Lower lobe of right lung (tissue), 2 donors: ENCODE measurements at regions not wholly inside any gene's neighbourhood (a gene's known extent, or its start where the extent isn't known, plus 50 kb on each side); places are given as distances from the start of the nearest gene placed in this dataset.
"Not testable (repeated sequence)": the region's sequence is repeated elsewhere in the genome, so short reads cannot be mapped to it uniquely, and the experiment has no call there.

Source experiments
- ATAC-seq, 2 donors: fragments of 200-7000 bp; cut with Tn5 transposase; one replicate each; pipeline ENCODE4 v1.9.1; 2020 to 2022; ENCODE audit warnings: mild to moderate bottlenecking in 2 of 2, moderate library complexity in 2 of 2
- DNase-seq: peaks from one replicate; pipeline ENCODE4 v3.0.0-alpha.2; 2020
- H3K27ac ChIP-seq: fragments of 200-600 bp; one replicate; pipeline ENCODE4 v1.8.0; 2022
- H3K27me3 ChIP-seq: fragments of 200-600 bp; one replicate; pipeline ENCODE4 v1.8.0; 2022; ENCODE audit warnings: low read depth
- H3K36me3 ChIP-seq: fragments of 200-600 bp; one replicate; pipeline ENCODE4 v1.8.0; 2022; ENCODE audit warnings: mild to moderate bottlenecking
- H3K4me1 ChIP-seq: fragments of 200-600 bp; one replicate; pipeline ENCODE4 v1.8.0; 2022
- H3K4me3 ChIP-seq: fragments of 200-600 bp; one replicate; pipeline ENCODE4 v1.8.0; 2022; ENCODE audit warnings: mild to moderate bottlenecking
- H3K9me3 ChIP-seq: fragments of 200-600 bp; one replicate; pipeline ENCODE4 v1.8.0; 2022
- intact Hi-C: fragments of 100-400 bp; cut with DNase I; formaldehyde crosslinking; loops from one replicate; pipeline ENCODE4 v1.11.0; 2022
- donor health status: DM: no; HTN: yes; CAD: no; lungs with severe emphysema.

DNA sequence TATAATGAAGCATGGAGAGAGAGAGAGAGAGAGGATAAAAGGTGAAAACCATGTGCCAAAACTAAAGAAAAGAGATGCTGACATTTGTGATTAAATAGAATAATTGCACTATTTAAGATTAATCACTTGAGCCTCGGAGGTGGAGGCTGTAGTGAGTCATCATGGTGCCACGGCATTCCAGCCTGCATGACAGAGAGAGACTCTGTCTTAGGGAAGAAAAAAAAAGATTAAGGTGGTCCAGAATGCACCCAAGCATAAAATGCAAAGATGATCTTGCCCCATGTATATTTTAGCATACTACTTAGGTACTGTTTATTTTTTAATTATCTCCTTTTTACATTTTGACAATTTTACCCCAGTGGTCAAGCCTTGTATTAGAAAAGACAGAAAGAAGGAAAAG is 742.5 kb downstream of the SPATA31A1 start:
- H3K4me1 ChIP-seq, H3K9me3 ChIP-seq, H3K36me3 ChIP-seq, H3K27ac ChIP-seq, H3K27me3 ChIP-seq, ATAC-seq, H3K4me3 ChIP-seq, intact Hi-C loops: not testable (repeated sequence)
- peak; percentile 13 for DNase-seq

DNA sequence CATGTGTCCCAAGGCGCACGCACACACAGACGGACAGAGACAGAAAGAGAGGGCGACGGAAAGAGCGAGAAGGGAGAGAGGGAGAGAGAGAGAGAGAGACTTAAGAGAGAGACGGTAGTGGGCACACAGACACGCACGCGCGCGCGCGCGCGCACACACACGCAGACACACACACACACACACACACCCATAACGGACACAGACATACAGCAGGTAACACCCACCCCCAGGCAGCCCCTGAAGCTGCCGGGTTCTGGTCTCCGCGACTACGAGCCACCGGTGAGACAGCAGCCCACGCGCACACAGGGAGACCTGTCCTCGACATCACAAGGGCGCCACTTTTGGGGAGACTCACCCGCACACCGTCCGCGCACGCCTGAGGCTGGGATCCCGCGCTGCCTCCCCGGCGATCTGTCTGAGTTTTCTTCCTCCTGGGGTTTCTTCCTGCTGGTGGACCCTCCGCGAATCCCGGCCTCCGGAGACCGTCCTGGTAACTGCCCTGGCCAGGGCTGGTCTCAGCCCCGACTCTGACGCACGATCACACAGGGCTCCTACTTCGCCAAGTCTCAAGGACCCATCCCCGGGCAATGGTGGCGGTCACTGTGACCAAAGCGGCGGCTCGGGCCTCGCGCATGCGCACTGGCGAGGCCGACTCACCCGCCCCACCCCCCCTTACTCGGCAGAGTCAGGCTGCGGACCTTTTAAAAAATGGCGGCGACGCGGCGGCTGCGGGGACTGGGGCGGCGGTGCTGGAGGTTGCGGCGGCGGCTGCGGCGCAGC is 750.7 kb downstream of the SPATA31A1 start:
- peak overlapping the region; percentile 73 for H3K27ac ChIP-seq
- ATAC-seq = peak; percentile 76 to 85
- peak overlapping the region; percentile 60 for H3K4me3 ChIP-seq
- H3K36me3 ChIP-seq, H3K4me1 ChIP-seq, intact Hi-C loops, H3K27me3 ChIP-seq, H3K9me3 ChIP-seq: not testable (repeated sequence)
- DNase-seq = peak; percentile 72

DNA sequence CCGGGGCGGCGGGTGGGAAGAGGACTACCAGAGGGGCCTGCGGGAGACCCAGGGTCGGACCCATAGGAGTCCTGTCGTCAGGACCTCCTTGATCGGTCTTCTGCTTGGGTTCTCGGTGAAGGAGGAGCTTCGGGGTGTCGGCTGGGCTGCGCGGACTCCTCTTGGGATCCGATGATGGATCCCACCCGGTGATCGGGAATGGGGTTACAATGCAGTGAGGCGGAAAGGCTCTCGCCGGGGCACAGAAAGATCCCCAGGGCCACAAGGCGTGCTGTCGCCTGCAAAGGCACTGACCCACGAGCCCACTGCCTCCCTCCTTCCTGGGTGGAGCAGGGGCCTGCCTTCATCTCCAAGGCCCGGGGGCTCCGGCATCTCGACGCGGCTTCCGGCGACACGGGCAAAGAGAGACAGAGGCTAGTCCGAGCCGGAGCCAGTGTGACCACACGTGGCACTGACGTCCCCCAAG is 751.3 kb downstream of the SPATA31A1 start:
- H3K36me3 ChIP-seq, H3K4me1 ChIP-seq, ATAC-seq, H3K27ac ChIP-seq, H3K9me3 ChIP-seq, H3K27me3 ChIP-seq, intact Hi-C loops: not testable (repeated sequence)
- peak overlapping the region; percentile 50 for H3K4me3 ChIP-seq
- DNase-seq = peak; percentile 37

GRCh38 chr9:40107251-40107650 is 751.8 kb downstream of the SPATA31A1 start:
- ATAC-seq, H3K36me3 ChIP-seq, H3K4me1 ChIP-seq, H3K9me3 ChIP-seq, DNase-seq, intact Hi-C loops, H3K27ac ChIP-seq, H3K27me3 ChIP-seq: not testable (repeated sequence)
- H3K4me3 ChIP-seq = peak overlapping the region; percentile 50

- H3K9me3 ChIP-seq, DNase-seq, H3K36me3 ChIP-seq, ATAC-seq, H3K27me3 ChIP-seq, H3K27ac ChIP-seq, H3K4me1 ChIP-seq, intact Hi-C loops, H3K4me3 ChIP-seq: not testable (repeated sequence)
Observed at GRCh38 chr9:40108465-40108864, 753.0 kb downstream of the SPATA31A1 start.

- ATAC-seq, H3K27me3 ChIP-seq, DNase-seq, H3K27ac ChIP-seq, H3K36me3 ChIP-seq, H3K9me3 ChIP-seq, H3K4me1 ChIP-seq, intact Hi-C loops, H3K4me3 ChIP-seq: not testable (repeated sequence)
Observed at GRCh38 chr9:40110751-40111150, 755.3 kb downstream of the SPATA31A1 start.

- DNase-seq, ATAC-seq, H3K27ac ChIP-seq, intact Hi-C loops, H3K4me1 ChIP-seq, H3K4me3 ChIP-seq, H3K36me3 ChIP-seq, H3K9me3 ChIP-seq, H3K27me3 ChIP-seq: not testable (repeated sequence)
Observed at GRCh38 chr9:40111571-40111970, 756.1 kb downstream of the SPATA31A1 start.

DNA sequence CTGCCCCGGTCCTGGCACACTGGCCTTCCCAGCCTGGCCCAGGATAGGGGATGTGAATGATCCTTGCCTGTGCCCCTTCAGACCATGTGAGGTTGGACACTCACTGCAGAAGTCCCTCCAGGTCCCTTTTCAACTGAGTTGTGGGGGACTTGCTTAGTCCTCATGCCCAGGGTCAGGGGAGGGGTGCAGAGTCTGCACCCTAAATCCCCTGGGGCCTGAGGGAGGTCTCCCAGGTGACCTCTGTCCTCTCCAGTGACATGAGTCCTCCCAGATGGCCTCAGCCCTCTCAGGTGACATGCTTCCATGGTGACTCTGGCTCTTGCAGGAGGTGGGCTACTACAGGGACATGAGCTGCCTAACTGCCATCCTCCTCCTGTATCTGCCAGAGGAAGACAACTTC is 775.1 kb downstream of the SPATA31A1 start:
- H3K4me1 ChIP-seq, intact Hi-C loops, DNase-seq, H3K27ac ChIP-seq, H3K4me3 ChIP-seq, H3K9me3 ChIP-seq, H3K27me3 ChIP-seq, ATAC-seq, H3K36me3 ChIP-seq: not testable (repeated sequence)

DNA sequence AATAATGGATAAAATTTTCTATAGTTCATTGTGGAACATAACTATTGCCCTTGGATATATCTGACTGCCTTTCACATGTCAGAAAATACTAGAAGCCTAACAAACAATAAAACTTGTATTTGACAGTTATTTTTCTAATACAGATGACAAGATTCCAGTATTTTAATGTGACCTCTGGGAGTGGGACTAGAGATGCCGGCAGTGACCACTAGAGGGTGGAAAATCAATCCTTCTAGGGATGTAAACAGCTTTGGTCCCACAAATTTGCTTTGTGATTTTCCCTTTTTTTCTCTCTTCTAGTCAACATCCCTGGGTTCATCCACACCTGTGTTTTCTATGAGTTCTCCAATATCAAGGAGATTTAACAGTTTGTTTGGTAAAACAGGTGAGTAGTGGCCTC is 813.7 kb downstream of the SPATA31A1 start:
- intact Hi-C loops, H3K27me3 ChIP-seq, H3K4me1 ChIP-seq, H3K36me3 ChIP-seq, DNase-seq, H3K4me3 ChIP-seq, H3K27ac ChIP-seq, H3K9me3 ChIP-seq: not testable (repeated sequence)
- ATAC-seq = peak; percentile 53 to 66

DNA sequence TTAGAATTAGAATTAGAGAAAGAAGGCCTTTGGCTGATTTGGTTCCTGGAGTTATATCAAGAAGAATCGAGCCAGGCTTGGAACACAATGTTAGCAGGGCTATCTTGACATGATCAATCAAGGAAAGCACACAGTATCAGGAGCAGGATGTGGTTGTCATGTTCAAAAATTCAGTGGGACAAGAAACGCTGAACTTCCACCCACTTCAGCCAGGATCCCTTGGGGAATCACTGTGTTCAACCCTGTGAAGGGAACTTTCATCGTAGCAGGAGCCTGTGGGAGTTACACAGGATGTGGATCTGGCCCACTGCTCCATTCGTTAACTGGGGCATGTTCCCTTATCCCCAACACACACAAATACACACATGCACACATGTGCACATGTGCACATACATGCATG is 817.8 kb downstream of the SPATA31A1 start:
- peak in 1 of 2 donors; percentile 26 for ATAC-seq
- not testable (repeated sequence) for H3K4me1 ChIP-seq

GRCh38 chr9:40174035-40174434 is 818.6 kb downstream of the SPATA31A1 start:
- H3K9me3 ChIP-seq, H3K27ac ChIP-seq, H3K4me1 ChIP-seq, ATAC-seq, H3K27me3 ChIP-seq, H3K4me3 ChIP-seq, H3K36me3 ChIP-seq, intact Hi-C loops, DNase-seq: not testable (repeated sequence)

More for the DNA sequence above, 817.8 kb downstream of the SPATA31A1 start:
- H3K4me3 ChIP-seq, DNase-seq, H3K27ac ChIP-seq, H3K36me3 ChIP-seq, H3K9me3 ChIP-seq, H3K27me3 ChIP-seq, intact Hi-C loops: not testable (repeated sequence)

GRCh38 chr9:40177403-40177802 is 821.9 kb downstream of the SPATA31A1 start:
- intact Hi-C loops, DNase-seq, H3K27me3 ChIP-seq, H3K9me3 ChIP-seq, H3K4me1 ChIP-seq, H3K27ac ChIP-seq, H3K36me3 ChIP-seq, H3K4me3 ChIP-seq: not testable (repeated sequence)
- ATAC-seq = peak in 1 of 2 donors; percentile 43

GRCh38 chr9:40191403-40191802 is 835.9 kb downstream of the SPATA31A1 start:
- H3K27ac ChIP-seq, H3K4me3 ChIP-seq, H3K36me3 ChIP-seq, H3K9me3 ChIP-seq, intact Hi-C loops, DNase-seq, H3K4me1 ChIP-seq, H3K27me3 ChIP-seq: not testable (repeated sequence)
- peak in 1 of 2 donors; percentile 25 for ATAC-seq

DNA sequence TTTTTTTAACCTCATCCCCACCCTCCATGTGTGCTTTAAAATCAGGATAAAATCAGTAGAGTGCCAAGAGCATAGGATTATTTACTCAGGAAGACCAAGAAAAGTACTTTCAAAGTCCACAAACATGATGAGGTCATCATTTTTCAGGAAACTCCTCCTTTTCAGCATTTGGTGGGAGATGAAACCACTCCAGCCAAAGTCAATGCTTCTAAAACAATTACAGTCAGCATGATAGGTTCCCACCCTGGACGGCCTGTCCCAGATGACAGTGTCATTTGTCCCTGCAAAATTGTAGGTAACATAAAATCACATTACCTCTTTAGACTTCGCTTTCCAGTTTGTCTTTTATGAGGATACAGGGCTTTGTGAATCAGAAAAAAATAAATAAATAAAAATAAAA is 836.7 kb downstream of the SPATA31A1 start:
- H3K27ac ChIP-seq, H3K27me3 ChIP-seq, DNase-seq, intact Hi-C loops, H3K4me3 ChIP-seq, H3K36me3 ChIP-seq, H3K4me1 ChIP-seq, H3K9me3 ChIP-seq, ATAC-seq: not testable (repeated sequence)
